ENCODE measurements at regions not wholly inside any gene's neighbourhood (a gene's known extent, or its start where the extent isn't known, plus 50 kb on each side); places are given as distances from the start of the nearest gene placed in this dataset.
"Not testable (repeated sequence)": the region's sequence is repeated elsewhere in the genome, so short reads cannot be mapped to it uniquely, and the experiment has no call there.

DNA sequence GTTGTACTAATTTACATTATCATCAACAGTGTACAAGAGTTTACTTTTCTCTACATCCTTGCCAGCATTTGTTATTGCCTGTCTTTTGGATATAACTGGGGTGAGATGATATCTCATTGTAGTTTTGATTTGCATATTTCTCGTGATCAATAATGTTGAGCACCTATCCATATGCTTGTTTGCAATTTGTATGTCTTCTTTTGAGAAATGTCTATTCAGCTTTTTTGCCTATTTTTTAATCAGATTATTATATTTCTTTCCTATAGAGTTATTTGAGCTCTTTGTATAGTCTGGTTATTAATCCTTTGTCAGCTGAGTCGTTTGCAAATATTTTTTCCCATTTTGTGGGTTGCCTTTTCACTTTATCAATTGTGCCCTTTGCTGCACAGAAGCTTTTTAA, 540.8 kb upstream of the SGO1 start:
- DNase-seq (ENCODE audit: low read depth), result no peak

DNA sequence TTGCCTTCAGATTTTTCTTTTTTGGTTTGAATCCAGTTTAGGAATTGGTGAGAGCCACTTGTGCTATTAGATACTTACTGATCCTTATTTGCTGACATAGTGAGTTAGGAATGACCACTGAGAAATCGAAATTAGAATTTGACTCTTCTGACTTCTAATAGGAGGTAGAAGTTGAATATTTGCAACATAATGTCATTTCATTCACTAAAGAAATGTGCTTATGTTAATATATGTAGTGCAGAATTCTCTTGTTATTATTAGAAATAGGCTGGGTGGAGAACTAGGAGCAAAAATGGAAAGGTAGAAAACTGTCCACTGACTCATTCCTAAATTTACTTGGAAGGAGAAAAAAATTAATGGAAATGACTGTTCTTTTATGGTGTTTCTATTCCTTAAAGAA, 538.2 kb upstream of the SGO1 start:
- no peak for DNase-seq (ENCODE audit: low read depth)

DNA sequence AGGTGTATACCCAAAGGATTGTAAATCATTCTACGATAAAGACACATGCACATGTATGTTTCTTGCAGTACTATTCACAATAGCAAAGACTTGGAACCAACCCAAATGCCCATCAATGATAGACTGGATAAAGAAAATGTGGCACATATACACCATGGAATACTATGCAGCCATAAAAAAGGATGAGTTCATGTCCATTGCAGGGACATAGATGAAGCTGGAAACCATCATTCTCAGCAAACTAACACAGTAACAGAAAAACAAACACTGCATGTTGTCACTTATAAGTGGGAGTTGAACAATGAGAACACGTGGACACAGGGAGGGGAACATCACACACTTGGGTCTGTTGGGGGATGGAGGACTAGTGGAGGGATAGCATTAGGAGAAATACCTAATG, 530.4 kb upstream of the SGO1 start:
- not testable (repeated sequence) for DNase-seq (ENCODE audit: low read depth)

DNA sequence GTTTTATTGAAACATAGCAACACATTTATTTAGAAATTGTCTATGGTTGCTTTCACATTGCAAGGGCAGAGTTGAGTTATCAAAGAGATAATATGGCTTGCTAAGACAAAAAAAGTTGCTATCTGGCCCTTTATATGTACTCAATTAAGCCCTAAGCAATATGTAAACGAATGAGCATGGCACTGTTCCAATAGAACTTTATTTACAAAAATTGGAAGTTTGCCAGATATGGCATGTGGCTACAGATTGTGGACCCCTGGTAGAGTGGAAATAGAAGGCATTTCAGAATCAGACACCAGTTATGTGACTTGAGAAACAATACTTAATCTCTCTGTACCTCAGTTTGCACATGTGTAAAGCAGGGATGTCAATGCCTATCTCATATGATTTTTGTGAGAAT, 515.6 kb upstream of the SGO1 start:
- no peak for DNase-seq (ENCODE audit: low read depth)

DNA sequence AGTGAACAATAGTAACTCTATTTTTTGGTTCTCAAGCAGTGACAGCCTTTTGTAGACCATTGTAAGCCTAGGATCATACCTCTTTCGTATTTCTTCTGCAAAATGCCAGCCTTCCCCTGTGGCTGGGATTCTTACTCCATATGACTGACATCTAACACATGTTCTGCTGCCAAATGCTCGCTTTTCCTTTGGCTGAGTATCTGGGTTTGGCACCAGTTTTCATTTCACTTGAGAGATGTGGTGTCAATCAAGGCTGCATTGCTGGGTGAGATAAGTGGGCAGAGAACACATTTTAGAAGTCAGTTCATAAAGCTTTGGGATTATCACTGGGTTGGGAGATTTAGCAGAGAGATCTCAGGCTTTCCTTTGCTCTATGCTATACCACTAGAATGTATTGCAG, 514.7 kb upstream of the SGO1 start:
- DNase-seq (ENCODE audit: low read depth), result no peak

DNA sequence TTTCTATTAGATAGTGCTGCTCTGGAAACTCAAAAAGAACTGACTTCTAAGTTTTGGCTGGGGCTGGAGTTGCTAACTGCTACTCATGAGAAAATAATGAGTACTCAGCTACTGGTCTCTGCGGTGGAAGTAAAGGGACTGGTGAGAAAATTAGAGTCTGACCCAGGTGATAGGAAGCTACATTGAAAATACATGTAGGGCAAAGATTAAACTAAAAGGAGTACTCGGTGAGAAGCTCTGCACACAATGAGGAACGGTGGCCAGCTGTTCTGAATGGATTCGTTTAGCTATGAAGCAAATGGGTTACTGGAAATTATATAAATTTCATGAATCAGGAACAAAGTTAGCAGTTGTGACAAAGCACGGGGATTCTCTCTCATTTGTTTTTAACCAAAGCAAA, 512.9 kb upstream of the SGO1 start:
- no peak for DNase-seq (ENCODE audit: low read depth)

DNA sequence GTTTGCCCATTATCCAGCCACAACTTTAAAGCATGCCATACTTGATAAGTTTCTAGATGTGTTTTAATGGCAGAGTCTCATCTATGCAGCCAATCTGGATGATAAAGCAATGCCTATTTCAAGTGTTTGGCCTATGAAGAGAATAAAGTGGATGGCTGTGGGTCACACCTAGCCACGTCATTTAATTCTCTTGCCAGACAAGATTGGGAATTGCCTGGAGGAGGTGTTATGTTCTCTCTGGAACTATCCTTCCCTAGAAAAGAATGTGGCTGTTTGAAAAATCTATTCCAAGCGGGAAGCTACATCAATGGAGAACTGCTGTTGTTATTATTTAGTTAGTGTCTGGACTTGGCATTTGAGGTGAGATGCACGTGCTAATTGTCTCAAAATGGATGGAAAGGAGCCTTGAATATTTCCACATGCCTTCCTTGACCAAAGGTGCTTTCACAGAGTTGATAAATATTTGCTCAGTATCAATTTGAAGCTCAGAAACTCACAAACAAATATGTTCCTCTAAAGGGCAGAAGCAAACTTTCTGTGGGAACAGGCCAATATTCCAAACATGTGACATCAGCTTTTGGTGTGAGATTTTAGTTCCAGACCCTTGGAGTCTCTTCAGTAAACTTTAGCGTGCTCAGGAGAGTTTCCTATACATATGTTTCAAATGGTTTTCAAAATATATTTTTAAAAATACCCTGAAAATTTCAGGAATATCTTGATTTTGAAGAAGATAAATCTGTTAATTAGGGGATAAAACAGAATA, 510.6 kb upstream of the SGO1 start:
- no peak for DNase-seq (ENCODE audit: low read depth)

DNA sequence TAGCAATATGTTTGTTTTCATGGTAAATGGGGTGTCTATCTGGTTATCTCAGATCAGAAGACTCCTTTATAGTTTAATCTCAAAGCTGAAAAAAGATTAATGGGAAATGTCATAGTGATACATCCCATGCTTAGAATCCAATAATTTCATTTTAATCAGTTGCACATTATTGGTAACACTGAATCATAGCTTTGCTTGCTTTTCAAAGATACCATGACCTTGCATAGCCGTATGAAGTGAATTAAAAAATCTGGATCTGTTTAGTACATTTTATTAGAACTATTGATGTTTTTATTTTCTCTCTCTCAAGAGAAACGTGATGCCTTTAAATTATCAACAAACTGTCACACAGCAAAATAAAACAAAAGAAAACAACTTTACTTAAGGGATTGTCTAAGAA, 506.7 kb upstream of the SGO1 start:
- no peak for DNase-seq (ENCODE audit: low read depth)

DNA sequence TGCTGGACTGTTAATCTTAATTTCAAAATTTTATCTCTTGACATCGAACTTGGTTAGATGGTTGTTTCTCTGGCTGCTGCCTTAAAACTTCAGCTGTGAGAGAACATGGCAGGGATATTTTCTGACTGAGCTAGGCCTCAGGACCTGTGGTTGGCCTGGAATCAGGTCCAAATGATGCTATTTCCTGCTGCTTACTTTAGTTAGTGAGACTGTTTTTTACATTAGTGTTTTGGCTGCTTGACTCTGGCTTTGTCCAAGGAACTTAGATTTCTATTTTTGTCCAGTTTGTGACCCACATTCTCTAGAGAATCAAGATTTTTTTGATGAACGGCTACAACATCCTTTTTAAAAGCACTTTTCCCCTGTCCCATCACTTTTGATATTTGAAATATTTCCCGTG, 497.9 kb upstream of the SGO1 start:
- DNase-seq (ENCODE audit: low read depth), result no peak

DNA sequence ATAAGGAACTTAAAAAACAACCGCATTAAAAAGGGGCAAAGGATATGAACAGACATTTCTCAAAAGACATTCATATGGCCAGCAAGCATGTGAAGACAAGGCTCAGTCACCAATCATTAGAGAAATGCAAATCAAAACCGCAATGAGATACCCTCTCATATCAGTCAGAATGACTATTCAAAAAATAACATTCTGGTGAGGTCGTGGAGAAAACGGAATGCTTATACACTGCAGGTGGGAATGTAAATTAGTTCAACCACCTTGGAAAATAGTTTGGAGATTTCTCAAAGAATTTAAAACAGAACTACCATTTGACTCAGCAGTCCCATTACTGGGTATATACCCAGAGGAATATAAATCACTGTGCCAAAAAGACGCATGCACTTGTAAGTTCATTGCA, 496.6 kb upstream of the SGO1 start:
- no peak for DNase-seq (ENCODE audit: low read depth)

DNA sequence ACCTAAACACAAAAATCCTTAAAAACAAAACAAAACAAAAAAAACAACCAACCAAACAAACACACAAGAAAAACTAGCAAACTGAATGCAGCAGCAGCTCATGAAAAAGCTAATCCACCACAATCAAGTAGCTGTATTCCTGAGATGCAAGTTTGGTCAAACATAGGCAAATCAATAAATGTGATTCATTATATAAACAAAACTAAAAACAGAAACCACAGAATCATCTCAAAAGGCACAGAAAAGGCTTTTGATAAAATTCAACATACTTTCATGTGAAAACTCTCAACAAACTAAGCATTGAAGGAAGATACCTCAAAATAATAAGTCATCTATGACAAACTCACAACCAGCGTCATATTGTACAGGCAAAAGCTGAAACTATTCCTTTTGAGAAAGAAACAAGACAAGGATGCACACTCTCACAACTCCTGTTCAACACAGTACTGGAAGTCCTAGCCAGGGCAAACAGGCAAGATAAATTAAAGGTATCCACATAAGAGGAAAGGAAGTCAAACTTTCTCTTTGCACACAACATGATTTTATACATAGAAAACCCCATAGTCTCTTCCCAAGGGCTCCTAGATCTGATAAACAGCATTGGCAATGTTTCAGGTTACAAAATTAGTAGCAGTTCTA, 495.1 kb upstream of the SGO1 start:
- no peak for DNase-seq (ENCODE audit: low read depth)

DNA sequence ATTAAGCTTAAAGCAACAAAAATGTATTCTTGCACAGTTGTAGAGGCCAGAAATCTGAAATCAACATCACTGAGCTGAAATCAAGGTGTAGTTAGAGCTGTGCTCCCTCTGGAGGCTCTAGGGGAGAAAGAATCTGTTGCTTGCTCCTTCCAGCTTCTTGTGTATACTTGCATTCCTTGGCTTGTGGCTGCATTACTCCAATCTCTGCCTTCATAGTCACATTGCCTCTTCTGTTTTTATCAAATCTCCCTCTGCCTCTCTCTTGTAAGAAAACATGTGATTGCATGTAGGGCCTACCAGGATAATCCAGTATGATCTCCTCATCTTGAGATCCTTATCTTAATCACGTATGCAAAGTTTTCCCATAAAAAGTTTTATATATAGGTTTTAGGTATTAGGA, 487.9 kb upstream of the SGO1 start:
- no peak for DNase-seq (ENCODE audit: low read depth)

DNA sequence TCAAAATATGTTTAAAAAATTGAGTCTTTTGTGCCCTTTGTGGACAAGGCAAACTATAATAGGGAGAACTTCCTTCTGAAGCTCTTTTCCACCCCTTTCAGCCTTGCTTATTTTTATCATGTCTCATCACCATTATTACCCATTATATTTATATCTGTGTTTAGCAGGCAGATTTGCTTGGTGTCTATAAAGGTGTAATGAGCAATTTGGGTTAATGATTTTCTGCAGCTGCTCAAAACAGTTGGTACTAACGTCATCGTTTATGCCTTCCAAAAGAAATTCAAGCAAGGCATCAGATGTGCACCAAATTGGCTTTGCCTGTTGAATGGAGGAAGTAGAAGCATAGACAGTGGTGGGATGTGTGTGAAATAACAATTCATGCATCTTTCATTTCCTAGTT, 483.7 kb upstream of the SGO1 start:
- DNase-seq (ENCODE audit: low read depth), result no peak

DNA sequence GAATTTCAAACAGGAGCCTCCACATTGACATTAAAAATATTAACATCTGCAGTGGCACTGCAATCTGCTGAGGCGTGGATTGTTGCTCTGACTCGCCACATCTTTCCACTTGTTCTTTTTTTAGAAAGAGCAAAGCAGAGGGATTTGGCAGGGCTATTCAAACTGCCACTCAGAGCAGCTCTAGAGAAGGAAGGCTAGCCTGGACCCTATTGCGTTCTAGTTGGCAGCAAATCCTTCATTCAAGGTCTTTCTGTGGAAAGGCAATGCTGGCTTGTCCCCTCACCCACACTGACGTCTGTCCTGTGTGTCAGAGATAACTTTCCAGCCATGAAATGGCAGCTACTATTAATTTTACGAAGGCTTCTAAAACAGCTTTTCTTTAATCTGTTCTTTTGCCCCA, 483.2 kb upstream of the SGO1 start:
- DNase-seq (ENCODE audit: low read depth), result no peak

DNA sequence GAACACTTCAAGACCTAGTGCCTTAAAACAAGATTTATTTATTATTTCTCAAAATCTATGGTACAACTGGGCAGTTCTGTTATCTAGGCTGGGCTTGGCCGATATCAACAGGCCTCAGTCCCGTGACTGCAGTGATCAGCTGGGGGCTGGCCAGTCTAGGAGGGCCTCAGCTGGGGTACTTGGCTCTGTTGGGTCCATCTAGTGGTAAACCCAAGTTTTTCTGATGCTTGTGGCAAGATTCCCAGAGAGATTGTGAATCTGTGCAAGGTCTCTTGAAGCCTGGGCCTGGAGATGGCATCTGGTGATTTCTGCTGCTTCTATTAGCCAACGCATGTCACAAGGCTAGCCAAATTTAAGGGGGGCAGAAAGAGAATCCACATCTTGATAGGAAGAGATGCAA, 482.4 kb upstream of the SGO1 start:
- DNase-seq (ENCODE audit: low read depth), result no peak

DNA sequence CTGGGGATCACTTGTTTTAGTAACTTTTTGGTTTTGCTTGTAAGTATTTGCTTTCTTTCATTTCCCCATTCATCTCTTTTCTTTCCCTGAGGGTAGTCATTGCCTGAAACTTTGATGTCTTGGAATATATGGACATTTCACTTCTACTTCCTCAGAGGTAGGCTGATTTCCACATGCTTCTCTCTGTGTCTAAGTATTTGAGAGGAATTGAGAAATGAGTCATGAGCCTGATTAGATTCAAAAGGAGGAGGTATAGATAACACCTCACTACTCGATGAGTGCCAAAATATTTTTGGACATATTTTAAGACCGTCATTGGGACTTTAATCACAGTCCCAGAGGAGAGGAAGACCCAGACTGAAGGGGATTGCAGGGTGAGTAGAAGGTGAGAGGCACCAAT, 480.1 kb upstream of the SGO1 start:
- no peak for DNase-seq (ENCODE audit: low read depth)

DNA sequence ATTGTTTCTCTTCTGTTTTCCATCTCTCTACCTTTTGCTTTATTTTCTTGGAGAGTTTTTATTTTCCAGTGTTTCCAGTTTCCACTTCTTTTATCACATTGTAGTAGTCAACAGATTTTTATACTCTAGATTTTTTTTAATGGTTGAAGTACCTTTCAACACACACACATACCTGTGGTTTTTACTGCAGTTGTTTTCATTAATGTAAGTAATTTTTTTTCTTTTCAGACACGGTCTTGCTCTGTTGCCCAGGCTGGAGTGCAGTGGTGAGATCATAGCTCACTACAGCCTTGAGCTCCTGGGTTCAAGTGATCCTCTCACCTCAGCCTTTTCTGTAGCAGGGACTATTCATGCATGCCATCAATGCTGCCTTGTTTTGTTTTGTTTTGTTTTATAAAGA, 472.5 kb upstream of the SGO1 start:
- no peak for DNase-seq (ENCODE audit: low read depth)

DNA sequence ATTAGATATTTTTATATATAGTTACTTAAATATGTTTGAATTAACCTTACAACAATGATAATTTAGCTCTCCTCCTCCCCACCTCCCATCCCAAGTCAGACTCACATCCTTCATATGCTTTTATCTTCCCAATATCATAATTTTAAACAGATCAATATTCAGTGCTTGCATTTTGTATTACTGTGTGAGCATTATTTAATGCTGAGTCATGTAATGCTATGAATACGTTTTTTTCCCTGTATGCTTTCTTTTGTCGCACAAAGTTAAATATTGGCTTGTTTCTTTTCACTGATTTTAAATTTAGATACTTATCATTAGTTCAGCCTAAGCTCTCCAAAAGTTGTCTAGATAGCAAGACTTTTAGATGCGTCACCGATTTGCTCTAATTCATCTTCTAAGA, 471.6 kb upstream of the SGO1 start:
- DNase-seq (ENCODE audit: low read depth), result no peak

DNA sequence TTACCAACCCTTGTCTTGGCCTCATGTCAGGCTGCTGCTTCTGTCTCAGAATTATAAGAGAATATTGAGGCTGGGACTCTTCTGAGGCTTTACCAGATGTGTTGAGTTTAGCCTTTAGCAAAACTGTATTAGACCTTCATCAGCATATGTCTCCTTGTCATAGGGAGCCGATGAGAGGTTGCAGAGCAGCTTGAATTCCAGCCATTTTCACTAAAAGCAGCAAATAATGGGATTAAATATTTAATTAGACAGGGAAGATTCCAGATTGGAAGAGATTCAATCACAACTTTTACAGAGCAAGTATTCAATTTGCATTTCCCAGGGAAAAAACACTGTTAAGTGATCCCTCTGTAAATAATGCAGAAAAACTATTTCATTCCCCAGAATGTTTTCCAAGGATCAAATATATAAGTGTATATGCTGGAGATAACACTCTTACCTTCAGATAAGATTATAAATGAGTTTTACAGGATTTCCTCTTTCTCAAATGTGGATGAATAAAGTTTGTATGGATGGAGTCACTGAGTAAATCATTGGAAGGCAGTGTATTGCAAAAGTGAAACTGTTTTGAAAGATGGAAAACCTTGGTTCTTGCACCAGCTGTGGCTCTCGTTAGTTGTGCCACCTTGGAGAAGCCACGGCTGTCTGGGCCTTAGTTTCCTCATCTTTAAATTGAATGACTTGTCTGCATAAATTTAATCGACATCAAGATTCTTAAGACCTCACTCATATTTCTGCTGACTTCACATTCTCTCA, 466.4 kb upstream of the SGO1 start:
- DNase-seq (ENCODE audit: low read depth), result no peak

DNA sequence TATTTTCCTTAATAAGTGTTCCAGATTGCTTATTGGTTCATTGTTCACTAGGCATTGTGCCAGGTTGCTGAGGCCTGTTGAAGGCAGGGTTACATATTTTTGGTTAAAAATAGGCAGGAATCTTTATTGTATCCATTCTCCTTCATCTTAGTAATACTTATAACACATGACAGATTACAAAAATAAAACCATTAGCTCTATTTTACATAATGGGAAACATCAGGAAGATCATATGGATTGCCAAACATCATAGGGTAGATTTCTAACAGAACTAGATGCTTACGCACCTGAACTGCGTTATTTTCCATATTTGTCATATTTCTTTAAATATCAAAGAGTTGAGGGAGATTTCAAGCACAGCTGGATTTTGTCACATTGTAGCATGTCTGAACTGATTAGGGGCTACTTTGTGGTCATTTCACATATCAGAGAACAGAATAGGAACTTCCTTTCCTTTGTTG, 462.9 kb upstream of the SGO1 start:
- DNase-seq (ENCODE audit: low read depth), result no peak

DNA sequence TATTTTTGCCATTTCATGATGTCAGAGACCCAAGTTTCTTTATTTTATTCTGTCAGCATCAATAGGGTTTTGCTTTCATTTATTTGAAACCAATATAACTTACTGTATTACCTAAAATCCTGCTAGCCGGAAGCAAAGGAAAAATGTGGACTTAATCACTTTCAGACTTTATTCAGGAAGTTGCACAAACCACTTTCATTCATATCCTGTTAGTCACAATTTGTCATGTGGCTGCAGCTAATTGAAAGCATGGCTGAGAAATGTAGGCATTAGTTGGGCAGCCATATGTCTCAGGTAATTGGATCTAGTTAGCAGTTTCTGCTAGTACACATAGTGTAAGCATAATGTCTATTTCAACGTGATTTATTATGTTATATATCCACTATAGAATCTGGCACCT, 462.3 kb upstream of the SGO1 start:
- no peak for DNase-seq (ENCODE audit: low read depth)

DNA sequence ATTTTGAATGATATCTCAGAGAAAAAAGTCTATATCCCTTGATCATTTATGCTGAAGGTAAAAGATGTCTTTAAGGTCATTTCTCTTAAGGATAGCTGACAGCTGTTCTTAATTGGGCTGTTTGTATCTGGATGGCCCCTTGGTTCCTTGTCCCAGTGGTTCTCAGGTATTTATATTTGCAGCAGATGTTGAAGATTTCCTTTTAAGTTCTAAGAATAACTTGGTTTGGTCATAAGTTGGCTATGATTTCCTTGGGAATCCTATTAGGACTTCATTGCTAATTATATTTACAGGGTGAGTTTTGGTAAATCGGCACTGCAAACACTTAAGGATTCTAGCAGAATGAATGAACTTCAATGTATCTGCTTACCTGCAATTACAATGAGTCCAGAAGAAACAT, 460.4 kb upstream of the SGO1 start:
- no peak for DNase-seq (ENCODE audit: low read depth)

DNA sequence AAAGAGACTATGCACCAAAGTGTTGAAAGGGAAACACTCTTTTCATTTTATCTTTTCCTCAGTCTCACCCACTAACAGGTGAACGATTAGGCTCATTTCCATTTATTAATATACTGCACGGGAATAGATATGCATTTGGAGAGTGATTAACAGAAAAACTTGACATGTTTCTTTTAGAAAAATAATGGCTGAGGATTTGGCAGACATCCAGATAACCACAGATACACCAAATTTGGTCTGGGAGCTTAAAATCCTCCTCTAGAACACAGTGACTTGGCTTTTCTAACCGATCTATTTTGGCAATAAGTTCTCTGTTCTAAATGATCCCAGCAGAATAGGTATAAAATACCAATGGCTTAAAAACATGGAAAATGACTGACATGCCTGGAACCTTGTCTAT, 459.3 kb upstream of the SGO1 start:
- no peak for DNase-seq (ENCODE audit: low read depth)
